GM12891 (cell line): ENCODE measurements at regions not wholly inside any gene's neighbourhood (a gene's known extent, or its start where the extent isn't known, plus 50 kb on each side); places are given as distances from the start of the nearest gene placed in this dataset.

ENCODE experiments used
- PAX5 ChIP-seq: IDR thresholded peaks from 2 replicates; pipeline ENCODE4 v1.6.1; 2011; ENCODE audit warnings: low read length, moderate library complexity, mild to moderate bottlenecking; ENCODE audit not compliant: insufficient read depth, severe bottlenecking
- POLR2AphosphoS5 ChIP-seq: IDR thresholded peaks from 2 replicates; pipeline ENCODE4 v1.6.1; 2011; ENCODE audit warnings: low read depth, low read length, control low read depth
- POU2F2 ChIP-seq: IDR thresholded peaks from 2 replicates; pipeline ENCODE4 v1.6.1; 2011; ENCODE audit warnings: low read depth, mild to moderate bottlenecking, control low read depth, low read length, moderate library complexity
- TAF1 ChIP-seq: IDR thresholded peaks from 2 replicates; pipeline ENCODE4 v1.6.1; 2011; ENCODE audit warnings: low read depth, low read length, control low read depth

DNA sequence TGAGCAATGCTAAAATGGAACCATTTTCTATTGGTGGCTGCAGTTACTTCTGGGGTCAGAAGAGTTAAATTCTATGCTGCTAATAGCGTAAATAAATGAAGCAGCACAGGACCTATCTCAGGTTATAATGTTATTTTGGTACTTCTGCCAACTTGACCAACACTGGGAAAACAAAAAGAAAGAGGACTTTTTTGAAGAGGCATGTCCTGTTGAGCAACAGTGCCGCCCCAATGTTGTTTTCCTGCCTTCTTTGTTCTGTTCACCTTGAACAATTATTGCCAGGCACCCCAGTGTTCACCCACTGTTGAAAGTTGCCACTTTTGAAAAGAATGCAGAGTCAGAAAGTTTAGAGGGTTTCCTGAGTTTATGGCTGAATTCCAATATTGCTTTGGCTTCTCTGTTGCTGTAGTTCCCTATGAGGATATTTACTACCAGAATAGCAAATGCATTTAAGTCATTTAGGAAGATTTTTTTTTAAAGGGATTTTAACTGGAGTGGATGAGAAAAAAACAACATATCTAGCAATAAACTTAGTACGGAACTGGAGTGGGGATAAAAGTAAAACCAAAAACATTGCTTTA, 679.0 kb upstream of the DPPA4 start:
- no peak for TF ChIP-seq POLR2AphosphoS5
- no peak for TF ChIP-seq POU2F2
- no peak for TF ChIP-seq PAX5
- no peak for TF ChIP-seq TAF1
